Fibroblast of skin of left quadriceps (primary cell): ENCODE measurements at regions not wholly inside any gene's neighbourhood (a gene's known extent, or its start where the extent isn't known, plus 50 kb on each side); places are given as distances from the start of the nearest gene placed in this dataset.
"Not testable (repeated sequence)": the region's sequence is repeated elsewhere in the genome, so short reads cannot be mapped to it uniquely, and the experiment has no call there.

Experiments
- DNase-seq, 2 experiments: peaks; one replicate each; pipeline ENCODE4 v3.0.0-alpha.2; 2013; ENCODE audit warnings: low read depth in 2 of 2

- DNase-seq: not testable (repeated sequence)
Observed at GRCh38 chr15:22134941-22135566, 54.7 kb downstream of the OR4M2 start.

GRCh38 chr15:22137572-22137971, 57.2 kb downstream of the OR4M2 start:
- DNase-seq: not testable (repeated sequence)

- not testable (repeated sequence) for DNase-seq
Observed at GRCh38 chr15:22141106-22141505, 60.8 kb downstream of the OR4M2 start.

- DNase-seq: not testable (repeated sequence)
Observed at GRCh38 chr15:22148109-22148508, 67.8 kb downstream of the OR4M2 start.

- not testable (repeated sequence) for DNase-seq
Observed at GRCh38 chr15:22158243-22158642, 77.9 kb downstream of the OR4M2 start.

GRCh38 chr15:22160283-22160682, 80.0 kb downstream of the OR4M2 start:
- not testable (repeated sequence) for DNase-seq

GRCh38 chr15:22160741-22161140, 80.4 kb downstream of the OR4M2 start:
- not testable (repeated sequence) for DNase-seq

- not testable (repeated sequence) for DNase-seq
Observed at GRCh38 chr15:22161398-22161797, 81.1 kb downstream of the OR4M2 start.

GRCh38 chr15:22163715-22164114, 83.4 kb downstream of the OR4M2 start:
- DNase-seq: not testable (repeated sequence)

GRCh38 chr15:22167521-22167920, 87.2 kb downstream of the OR4M2 start:
- DNase-seq: not testable (repeated sequence)

- DNase-seq: not testable (repeated sequence)
Observed at GRCh38 chr15:22173029-22173998, 93.0 kb downstream of the OR4M2 start.

- DNase-seq: not testable (repeated sequence)
Observed at GRCh38 chr15:22174088-22174487, 93.8 kb downstream of the OR4M2 start.

GRCh38 chr15:22177965-22178364, 97.6 kb downstream of the OR4M2 start:
- DNase-seq: not testable (repeated sequence)

GRCh38 chr15:22178438-22178837, 98.1 kb downstream of the OR4M2 start:
- DNase-seq: not testable (repeated sequence)

- DNase-seq: not testable (repeated sequence)
Observed at GRCh38 chr15:22179043-22179442, 98.7 kb downstream of the OR4M2 start.

GRCh38 chr15:22180611-22181010, 100.3 kb downstream of the OR4M2 start:
- DNase-seq: not testable (repeated sequence)

- not testable (repeated sequence) for DNase-seq
Observed at GRCh38 chr15:22184678-22185077, 104.4 kb downstream of the OR4M2 start.

GRCh38 chr15:22186846-22187532, 106.7 kb downstream of the OR4M2 start:
- DNase-seq: not testable (repeated sequence)

GRCh38 chr15:22191818-22192217, 111.5 kb downstream of the OR4M2 start:
- DNase-seq: not testable (repeated sequence)

- DNase-seq: not testable (repeated sequence)
Observed at GRCh38 chr15:22194739-22195617, 114.7 kb downstream of the OR4M2 start.

- not testable (repeated sequence) for DNase-seq
Observed at GRCh38 chr15:22196423-22196822, 116.1 kb downstream of the OR4M2 start.
